ENCODE measurements at regions not wholly inside any gene's neighbourhood (a gene's known extent, or its start where the extent isn't known, plus 50 kb on each side); places are given as distances from the start of the nearest gene placed in this dataset.
A peak's percentile ranks its signal among the peaks of the same experiment; 100 is the strongest.
"Not testable (repeated sequence)": the region's sequence is repeated elsewhere in the genome, so short reads cannot be mapped to it uniquely, and the experiment has no call there.

DNA sequence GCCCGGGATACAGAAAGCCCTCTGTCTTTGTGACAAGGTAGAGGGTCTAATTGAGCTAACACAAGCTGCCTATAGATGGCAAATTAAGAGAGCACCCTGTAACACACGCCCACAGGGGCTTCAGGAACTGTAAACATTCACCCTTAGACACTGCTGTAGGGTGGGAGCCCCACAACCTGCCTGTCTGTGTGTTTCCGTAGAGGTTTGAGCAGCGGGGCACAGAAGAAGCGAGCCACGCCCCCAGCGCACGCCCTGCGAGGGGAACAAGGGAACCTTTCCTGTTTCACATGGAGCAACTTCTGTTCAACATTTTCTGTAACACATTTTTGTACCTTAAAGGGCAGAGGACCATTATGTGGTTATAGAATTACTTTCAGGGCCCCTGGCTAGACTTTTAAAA, 231.7 kb upstream of the EXOC2 start:
- no peak for DNase-seq

DNA sequence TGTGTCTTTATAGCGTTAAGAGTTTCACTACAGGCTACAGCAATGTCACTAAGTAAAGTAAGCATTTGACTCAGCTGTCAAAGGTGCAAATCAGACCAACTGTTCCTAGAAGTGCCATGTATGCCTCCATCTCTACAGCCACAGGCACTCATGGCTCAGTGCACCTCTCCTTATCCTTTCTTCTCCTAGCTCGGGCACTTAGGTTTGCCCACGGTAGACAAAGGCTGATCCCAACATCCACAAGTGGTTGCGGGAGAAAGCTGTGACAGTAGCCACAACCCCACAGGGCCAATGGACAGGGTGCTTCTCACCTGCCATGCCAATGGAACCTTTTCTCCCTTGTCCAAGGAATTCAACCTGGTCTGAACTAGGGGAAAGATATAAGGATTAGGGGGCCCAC, 228.5 kb upstream of the EXOC2 start:
- no peak for DNase-seq

DNA sequence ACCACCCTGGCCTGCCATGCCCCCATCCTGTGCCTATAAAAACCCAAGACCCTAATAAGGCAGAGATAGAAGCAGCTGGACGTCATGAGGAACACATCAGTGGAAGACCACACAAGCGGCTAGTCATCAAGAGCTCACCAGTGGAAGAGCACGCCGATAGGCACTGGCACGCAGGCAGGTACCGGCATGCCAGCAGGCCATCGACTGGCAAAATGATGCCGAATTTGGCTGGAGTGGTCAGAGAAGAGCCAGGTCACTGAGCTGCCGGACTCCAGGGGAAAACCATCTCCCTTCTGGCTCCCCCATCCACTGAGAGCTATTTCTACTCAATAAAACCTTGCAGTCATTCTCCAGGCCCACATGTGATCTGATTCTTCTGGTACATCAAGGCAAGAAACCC, 227.6 kb upstream of the EXOC2 start:
- no peak for DNase-seq

- DNase-seq, result no peak
Measured at GRCh38 chr6:919500-919899, 226.6 kb upstream of the EXOC2 start.

- no peak for DNase-seq
Measured at GRCh38 chr6:917939-918338, 225.0 kb upstream of the EXOC2 start.

DNA sequence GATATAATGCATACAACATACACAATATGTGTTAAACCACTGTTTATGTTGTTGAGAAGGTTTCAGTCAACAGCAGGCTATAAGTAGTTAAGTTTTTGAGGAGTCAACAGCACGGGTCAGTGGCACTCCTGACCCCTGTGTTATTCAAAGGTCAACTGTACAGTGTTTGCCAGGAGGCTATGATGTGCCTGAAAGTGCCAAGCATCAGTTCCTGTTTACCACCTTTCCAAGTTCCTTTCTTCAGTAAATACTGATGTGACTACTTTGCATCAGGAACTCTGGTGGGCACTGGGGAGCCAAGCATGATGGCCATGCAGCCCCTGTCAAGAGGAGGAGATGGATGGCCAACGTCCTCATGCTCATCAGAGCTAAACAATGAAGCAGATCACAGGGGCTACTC, 224.4 kb upstream of the EXOC2 start:
- no peak for DNase-seq

DNA sequence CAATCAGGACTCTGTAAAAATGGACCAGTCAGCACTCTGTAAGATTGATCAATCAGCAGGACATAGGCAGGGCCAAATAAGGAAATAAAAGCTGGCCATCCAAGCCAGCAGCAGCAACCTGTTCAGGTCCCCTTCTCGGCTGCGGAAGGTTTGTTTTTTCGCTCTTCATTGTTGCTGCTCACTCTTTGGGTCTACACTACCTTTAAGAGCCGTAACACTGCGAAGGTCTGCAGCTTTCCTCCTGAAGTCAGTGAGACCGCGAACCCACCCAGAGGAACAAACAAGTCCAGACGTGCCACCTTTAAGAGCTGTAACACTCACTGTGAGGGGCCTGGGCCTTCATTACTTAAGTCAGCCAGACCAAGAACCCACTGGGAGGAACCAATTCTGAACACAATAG, 223.2 kb upstream of the EXOC2 start:
- DNase-seq, result no peak

DNA sequence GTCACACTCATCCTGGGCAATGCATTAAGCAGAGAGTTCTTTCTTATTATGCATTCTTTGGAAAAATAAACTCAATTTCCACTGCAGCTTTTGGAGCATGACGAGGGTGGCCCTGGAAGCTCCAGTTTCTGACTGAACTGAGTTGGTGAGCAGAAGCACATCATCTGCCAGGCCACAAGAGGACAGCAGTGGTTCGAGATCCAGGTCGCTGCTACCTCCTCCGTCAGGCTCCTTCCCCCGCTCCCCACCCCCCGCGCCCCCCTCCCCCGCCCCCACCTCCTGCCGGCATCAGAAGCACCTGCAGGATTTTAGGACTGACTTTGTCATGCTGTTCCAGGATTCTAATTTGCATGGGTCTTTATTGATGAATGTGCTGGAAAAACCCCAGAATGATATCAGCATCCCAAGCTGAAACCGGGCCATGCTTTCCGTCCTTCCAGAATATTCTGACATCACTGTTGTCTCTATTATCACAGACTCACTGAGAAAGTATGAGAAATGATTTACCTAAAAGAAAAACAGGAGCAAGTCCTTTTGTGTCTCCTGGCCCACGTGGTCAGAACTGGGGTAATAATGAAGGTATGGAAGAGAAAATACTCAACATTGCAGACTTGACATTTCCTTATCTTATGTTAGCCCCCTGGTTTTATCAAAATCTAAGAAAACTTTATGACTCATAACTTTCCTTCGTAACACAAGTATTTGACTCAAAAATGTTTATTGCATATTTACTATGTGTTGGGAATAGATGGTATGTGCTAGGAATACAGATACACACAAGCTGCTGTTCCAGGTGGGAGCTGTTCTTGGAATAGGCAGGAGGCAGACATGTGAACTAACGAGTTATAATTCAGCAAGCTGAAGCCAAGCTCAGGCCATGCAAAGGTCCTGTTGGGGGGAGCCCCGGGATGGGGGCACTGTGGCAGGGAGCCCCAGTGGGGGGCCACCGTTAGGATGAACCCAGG, 220.2 kb upstream of the EXOC2 start:
- DNase-seq, result peak in 1 of 2 donors; percentile 5

DNA sequence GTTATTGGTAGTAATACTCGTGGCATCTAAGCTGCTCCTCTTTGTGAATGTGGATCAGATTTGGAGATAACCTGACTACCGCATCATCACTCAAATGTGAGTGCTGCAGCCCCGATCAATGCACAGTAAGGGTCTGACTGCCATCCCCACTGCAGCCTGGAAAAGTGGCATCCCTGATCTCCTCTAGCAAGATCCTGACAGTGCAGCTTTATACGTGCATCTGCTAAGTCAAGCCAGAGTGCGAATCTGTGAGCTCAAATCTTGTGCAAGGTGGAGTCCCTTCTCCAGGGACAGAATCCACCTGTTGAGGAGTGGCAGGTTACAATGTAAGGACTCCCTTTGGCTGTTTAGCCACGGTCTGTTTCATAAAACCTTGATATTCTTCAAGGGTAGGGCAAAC, 215.0 kb upstream of the EXOC2 start:
- no peak for DNase-seq

DNA sequence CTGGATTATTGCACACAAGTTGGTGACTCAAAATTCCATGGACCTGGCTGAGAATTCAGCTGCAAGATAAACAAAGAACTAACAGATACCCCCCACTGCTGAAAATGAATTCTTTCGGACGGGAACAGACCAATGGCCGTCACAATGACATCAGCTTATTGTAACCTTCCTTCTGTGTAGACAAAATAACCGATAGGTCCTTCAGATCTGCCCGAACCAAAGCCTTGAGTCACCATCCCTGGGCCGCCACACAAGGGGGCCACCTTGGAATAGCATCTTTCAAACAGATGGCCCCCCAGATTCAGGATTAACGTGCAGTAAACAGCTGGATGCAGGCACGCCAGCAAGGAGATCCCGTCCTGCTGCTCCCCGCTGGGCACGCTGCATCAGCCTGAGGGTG, 214.0 kb upstream of the EXOC2 start:
- no peak for DNase-seq

- no peak for DNase-seq
Measured at GRCh38 chr6:905556-905955, 212.6 kb upstream of the EXOC2 start.

DNA sequence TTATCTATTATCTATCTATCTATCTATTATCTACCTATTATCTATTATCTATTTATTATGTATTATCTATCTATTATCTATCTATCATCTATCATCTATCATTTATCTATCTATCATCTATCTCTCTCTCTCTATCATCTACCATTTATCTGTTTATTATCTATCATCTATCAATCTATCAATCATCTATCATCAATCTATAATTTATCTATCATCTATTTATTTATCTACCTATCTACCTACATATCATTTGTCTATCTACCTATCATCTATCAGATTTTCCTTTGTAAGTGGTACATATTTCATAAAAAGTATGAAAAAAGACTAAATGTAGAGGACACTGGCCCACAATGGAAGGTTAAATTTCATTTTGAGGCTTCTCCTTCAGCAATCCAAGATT, 212.1 kb upstream of the EXOC2 start:
- DNase-seq, result no peak

- no peak for DNase-seq
Measured at GRCh38 chr6:903761-904160, 210.8 kb upstream of the EXOC2 start.

- DNase-seq, result no peak
Measured at GRCh38 chr6:901696-902460, 208.9 kb upstream of the EXOC2 start.

- DNase-seq, result no peak
Measured at GRCh38 chr6:900716-901605, 208.0 kb upstream of the EXOC2 start.

DNA sequence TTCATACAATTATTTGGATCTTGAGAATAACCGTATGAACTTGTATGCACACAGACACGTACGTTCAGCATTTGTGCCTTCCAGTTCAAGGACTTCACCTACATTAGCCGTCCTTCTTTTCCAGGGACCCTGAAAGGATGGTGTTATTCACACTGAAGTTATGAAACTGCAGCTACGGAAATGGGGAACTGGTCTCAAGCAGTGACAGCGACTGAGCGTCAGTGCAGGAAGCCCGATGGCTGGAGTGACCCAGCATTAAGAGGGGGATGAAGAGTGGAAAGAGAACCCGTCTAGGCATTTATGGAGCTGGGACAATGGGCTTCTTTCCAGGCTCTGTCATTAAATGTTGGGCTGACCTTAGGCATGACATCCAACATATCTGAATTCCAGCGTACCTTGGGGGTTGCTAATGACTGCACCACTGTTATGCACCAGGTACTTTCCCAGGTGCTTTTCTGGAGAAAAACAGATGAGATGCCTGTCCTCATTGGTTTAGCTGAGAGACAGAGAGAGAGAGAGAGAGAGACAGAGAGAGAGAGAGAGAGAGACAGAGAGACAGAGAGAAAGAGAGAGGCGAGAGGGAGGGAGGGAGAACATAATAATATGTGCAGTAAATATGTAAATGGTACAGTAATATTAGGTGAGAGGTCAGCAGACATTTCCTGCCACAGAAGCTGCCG, 204.7 kb upstream of the EXOC2 start:
- no peak for DNase-seq

- peak in 1 of 2 donors; percentile 20 for DNase-seq
Measured at GRCh38 chr6:894274-894673, 201.3 kb upstream of the EXOC2 start.

- DNase-seq, result no peak
Measured at GRCh38 chr6:890995-891394, 198.1 kb upstream of the EXOC2 start.

- no peak for DNase-seq
Measured at GRCh38 chr6:890201-890600, 197.3 kb upstream of the EXOC2 start.

DNA sequence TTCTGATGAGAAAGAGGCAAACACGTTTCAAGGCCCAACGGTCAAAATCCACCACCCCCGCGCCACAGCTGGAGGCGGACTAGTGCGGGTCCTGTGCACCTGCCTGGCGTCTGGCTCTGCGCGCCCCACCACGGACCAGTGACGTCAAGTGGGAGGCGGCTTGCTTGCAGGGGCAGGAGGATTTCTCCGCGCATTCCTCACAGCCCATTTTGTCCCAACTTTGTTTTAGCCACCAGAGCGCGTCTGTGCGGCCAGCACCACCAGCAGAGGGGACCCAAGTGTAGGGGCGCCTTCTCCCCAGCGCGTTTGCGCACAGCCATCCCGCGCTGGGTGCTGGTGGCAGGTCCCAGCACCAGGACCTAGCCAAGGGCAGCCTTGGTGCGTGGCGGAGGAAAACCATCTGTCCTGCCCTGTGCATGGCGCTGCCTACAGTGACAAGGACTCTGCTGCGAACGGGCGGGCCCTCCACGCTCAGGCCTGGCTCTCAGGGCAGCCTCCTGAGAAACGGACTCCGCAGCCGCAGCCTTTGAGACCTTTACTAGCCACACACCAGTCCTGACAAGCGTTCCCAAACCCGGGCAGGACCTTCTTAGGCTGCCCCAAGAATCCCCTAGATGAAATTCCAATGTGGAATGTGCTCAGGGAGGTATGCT, 194.8 kb upstream of the EXOC2 start:
- no peak for DNase-seq

DNA sequence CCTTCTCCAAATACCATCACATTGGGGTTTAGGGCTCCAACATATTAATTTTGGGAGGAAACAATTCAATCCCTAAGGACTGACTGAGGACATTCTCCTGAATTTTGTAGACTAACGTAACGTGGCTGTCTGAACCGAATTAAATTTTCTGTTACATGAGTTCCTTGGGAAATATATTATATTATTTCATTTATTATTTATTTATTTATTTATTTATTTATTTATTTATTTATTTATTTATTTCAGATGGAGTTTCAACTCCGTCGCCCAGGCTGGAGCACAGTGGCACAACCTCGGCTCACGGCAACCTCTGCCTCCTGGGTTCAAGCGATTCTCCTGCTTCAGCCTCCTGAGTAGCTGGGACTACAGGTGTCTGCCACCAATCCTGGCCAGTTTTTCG, 193.2 kb upstream of the EXOC2 start:
- DNase-seq, result not testable (repeated sequence)

DNA sequence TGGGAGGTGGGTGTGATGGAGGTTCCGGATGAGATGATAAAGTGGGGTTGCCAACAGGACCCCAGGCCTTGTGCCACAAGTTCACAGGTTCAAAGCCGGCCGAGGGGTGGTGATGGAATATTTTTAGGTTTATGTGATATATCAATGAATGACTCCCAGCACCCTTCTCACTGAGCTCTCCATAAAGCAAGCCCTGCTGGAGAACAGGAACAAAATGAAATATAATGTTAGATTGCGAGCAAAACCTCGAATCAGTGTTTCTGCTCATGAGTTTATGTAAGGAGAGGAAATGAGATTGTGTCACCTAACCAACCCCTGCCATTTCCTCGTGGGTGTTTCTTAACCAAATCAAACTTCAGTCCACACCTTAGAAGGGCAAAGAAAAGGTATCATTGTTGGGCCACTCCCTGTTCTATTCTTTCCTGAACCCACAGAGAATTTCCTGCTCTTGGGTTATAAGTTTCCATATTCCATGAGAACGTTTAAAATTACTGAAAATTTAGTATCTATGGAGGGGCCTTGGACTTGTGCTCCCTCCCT, 192.2 kb upstream of the EXOC2 start:
- DNase-seq, result no peak
